ENCODE measurements at regions not wholly inside any gene's neighbourhood (a gene's known extent, or its start where the extent isn't known, plus 50 kb on each side); places are given as distances from the start of the nearest gene placed in this dataset.

DNA sequence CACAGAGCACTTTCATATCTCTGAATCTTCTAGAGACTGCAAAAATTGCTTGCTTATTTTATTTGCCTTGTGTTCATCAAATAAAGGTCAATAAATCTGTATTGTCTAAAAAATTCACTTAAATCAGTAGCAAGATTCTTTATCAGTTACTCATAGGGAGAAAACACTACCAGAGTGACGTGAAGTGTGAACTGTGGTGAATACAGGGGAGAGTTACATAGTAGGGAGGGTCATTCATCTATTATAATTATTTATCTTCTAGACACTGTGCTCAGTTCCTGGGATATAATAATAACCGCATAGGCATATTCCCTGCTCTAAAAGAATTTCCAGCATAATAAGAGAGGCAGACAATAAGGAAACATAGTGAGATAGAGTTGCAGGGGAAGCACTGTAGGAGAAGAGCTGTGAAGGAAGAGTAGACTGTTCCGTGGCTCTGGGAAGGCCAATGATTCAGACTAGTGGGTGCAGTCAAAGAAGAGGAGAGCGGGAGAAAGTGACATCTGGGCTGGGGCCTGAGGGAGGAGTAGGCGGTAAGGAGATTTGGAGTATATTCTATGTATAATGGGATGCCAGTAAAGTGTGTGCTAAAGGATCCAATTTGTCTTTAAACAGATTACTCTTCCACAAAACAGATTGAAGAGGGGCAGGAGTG is 84.0 kb upstream of the TDRD3 start:
- Histone ChIP-seq H3K27ac (no peak overlapping the region), H3K9me3 (no peaks in the 10 kb centered on the region), H3K36me3 (no peaks in the 10 kb centered on the region), H3K4me1 (ENCODE audit: insufficient read depth) (no peaks in the 10 kb centered on the region), H3K27me3 (no peaks in the 10 kb centered on the region), H3K4me3 (no peak overlapping the region)
- intact Hi-C loops (cut with DNase I): no loop called here
- 76 to 80% (median 77%) methylated on average over 5 of the region's 5 CpGs for WGBS, 3 donors
- no peak for TF ChIP-seq POLR2A (IDR thresholded peaks at IDR 0.05)
- TF ChIP-seq EP300 (IDR thresholded peaks at IDR 0.05): no peak
- TF ChIP-seq, protein P1, sequence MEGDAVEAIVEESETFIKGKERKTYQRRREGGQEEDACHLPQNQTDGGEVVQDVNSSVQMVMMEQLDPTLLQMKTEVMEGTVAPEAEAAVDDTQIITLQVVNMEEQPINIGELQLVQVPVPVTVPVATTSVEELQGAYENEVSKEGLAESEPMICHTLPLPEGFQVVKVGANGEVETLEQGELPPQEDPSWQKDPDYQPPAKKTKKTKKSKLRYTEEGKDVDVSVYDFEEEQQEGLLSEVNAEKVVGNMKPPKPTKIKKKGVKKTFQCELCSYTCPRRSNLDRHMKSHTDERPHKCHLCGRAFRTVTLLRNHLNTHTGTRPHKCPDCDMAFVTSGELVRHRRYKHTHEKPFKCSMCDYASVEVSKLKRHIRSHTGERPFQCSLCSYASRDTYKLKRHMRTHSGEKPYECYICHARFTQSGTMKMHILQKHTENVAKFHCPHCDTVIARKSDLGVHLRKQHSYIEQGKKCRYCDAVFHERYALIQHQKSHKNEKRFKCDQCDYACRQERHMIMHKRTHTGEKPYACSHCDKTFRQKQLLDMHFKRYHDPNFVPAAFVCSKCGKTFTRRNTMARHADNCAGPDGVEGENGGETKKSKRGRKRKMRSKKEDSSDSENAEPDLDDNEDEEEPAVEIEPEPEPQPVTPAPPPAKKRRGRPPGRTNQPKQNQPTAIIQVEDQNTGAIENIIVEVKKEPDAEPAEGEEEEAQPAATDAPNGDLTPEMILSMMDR (IDR thresholded peaks at IDR 0.05): no peak
- DNase-seq: no peak

DNA sequence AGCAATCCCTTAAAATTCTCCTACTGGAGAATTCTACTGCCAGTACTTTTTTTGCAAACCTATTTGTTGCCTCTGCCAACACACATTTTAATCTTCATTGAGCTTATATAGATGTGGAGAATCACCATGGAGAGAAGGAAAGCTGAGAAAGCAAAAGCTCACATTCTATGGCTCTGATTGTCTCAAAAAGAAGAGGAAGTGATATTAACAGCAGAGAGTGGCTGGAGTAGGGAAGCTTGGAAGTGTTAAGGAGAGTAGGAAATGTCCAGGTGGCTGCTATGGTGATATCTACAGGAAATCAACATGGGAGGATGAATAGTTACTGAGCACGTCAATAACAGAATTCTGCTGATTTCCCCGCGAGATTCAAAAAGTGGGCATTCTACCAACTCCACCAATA is 78.8 kb upstream of the TDRD3 start:
- 44 to 67% (median 55%) methylated on average over 3 of the region's 3 CpGs for WGBS, 3 donors
- intact Hi-C loops (cut with DNase I): no loop called here
- Histone ChIP-seq H3K36me3 (no peaks in the 10 kb centered on the region), H3K27ac (no peak overlapping the region), H3K27me3 (no peaks in the 10 kb centered on the region), H3K9me3 (no peaks in the 10 kb centered on the region), H3K4me1 (ENCODE audit: insufficient read depth) (no peaks in the 10 kb centered on the region), H3K4me3 (no peak overlapping the region)
- TF ChIP-seq EP300 (IDR thresholded peaks at IDR 0.05) (no peak), POLR2A (IDR thresholded peaks at IDR 0.05) (no peak)
- TF ChIP-seq, protein P1 (IDR thresholded peaks at IDR 0.05): no peak
- no peak for DNase-seq

DNA sequence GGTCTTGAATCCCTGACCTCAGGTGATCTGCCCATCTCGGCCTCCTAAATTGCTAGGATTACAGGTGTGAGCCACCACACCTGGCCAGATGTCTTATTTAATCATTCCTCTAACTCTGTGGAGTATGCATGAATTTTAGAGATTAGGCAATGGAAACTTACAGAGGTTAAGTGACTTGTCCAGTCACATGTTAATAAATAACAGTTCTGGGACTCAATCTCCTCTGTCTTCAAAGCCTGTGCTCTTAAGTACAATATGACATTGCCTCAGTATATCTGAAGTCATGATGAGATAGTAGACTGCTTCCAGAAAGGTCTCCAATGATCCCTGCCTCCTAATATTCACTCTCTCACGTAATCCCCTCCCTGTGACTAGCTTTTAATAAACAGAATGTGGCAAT is 72.9 kb upstream of the TDRD3 start:
- H3K36me3 ChIP-seq: no peaks in the 10 kb centered on the region
- TF ChIP-seq, protein P1 (IDR thresholded peaks at IDR 0.05): no peak
- no peak for TF ChIP-seq EP300 (IDR thresholded peaks at IDR 0.05)
- TF ChIP-seq POLR2A (IDR thresholded peaks at IDR 0.05): no peak
- no peaks in the 10 kb centered on the region for H3K9me3 ChIP-seq
- intact Hi-C loops (cut with DNase I): no loop called here
- no peak for DNase-seq
- no peak overlapping the region for H3K4me3 ChIP-seq
- no peaks in the 10 kb centered on the region for H3K4me1 ChIP-seq (ENCODE audit: insufficient read depth)
- 86 to 97% (median 91%) methylated on average over 2 of the region's 2 CpGs for WGBS, 3 donors
- no peaks in the 10 kb centered on the region for H3K27me3 ChIP-seq
- no peak overlapping the region for H3K27ac ChIP-seq

DNA sequence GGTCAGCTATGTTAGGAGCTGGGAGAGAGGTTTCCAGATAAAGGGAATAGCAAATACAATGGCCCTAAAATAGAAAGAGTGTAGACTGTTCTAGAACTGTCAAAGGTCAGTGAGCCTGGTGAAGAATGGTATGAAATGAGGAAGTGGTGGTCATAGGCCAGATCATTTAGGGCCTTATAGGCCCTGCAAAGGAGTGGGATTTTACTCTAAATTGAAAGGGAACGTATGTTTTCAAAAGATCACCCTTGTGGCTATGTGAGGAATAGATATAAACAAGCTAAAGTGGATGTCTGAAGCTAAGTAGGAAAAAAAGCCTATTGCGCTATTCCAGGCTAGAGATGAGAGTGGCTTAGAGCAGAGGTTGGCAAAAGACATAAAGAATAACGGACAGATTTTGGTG is 70.7 kb upstream of the TDRD3 start:
- H3K9me3 ChIP-seq: no peaks in the 10 kb centered on the region
- no peaks in the 10 kb centered on the region for H3K27me3 ChIP-seq
- 95 to 99% (median 96%) methylated on average over 3 of the region's 3 CpGs for WGBS, 3 donors
- no peak for DNase-seq
- no peaks in the 10 kb centered on the region for H3K4me1 ChIP-seq (ENCODE audit: insufficient read depth)
- intact Hi-C loops (cut with DNase I): no loop called here
- TF ChIP-seq, protein P1 (IDR thresholded peaks at IDR 0.05): no peak
- TF ChIP-seq POLR2A (IDR thresholded peaks at IDR 0.05): no peak
- no peak for TF ChIP-seq EP300 (IDR thresholded peaks at IDR 0.05)
- no peaks in the 10 kb centered on the region for H3K36me3 ChIP-seq
- H3K4me3 ChIP-seq: no peak overlapping the region
- H3K27ac ChIP-seq: no peak overlapping the region
